KMS-11 (cell line): ENCODE measurements at regions not wholly inside any gene's neighbourhood (a gene's known extent, or its start where the extent isn't known, plus 50 kb on each side); places are given as distances from the start of the nearest gene placed in this dataset.

Experiments used
- H2AFZ ChIP-seq: fragments of 200-600 bp; sonication (generic); 2 replicates; pipeline ENCODE4 v1.6.1; 2016; ENCODE audit warnings: antibody characterized with exemption, mixed run types, low read depth
- H3K27ac ChIP-seq: fragments of 200-600 bp; sonication (generic); 2 replicates; pipeline ENCODE4 v1.6.1; 2016; ENCODE audit warnings: mild to moderate bottlenecking, mixed run types
- H3K27me3 ChIP-seq: fragments of 200-600 bp; sonication (generic); 2 replicates; pipeline ENCODE4 v1.6.1; 2017; ENCODE audit warnings: mild to moderate bottlenecking, low read depth, mixed run types, moderate library complexity; ENCODE audit not compliant: insufficient read depth
- H3K36me3 ChIP-seq: fragments of 200-600 bp; sonication (generic); 2 replicates; pipeline ENCODE4 v1.6.1; 2017; ENCODE audit warnings: mild to moderate bottlenecking, mixed run types; ENCODE audit not compliant: insufficient read depth
- H3K4me1 ChIP-seq: fragments of 200-600 bp; sonication (generic); 2 replicates; pipeline ENCODE4 v1.6.1; 2016; ENCODE audit warnings: mild to moderate bottlenecking, low read depth, mixed run types; ENCODE audit not compliant: poor library complexity, severe bottlenecking
- H3K4me2 ChIP-seq: fragments of 200-600 bp; sonication (generic); 2 replicates; pipeline ENCODE4 v1.7.0; 2016; ENCODE audit warnings: mild to moderate bottlenecking, mixed run types
- H3K4me3 ChIP-seq: fragments of 200-600 bp; sonication (generic); IDR thresholded peaks from 2 replicates; pipeline ENCODE4 v1.6.1; 2017; ENCODE audit warnings: low read depth, low read length, mixed read lengths; ENCODE audit not compliant: insufficient read depth
- H3K79me2 ChIP-seq: fragments of 200-600 bp; sonication (generic); 2 replicates; pipeline ENCODE4 v1.6.1; 2016; ENCODE audit warnings: low read depth, mixed run types; ENCODE audit not compliant: insufficient read depth
- H3K9ac ChIP-seq: fragments of 200-600 bp; sonication (generic); 2 replicates; pipeline ENCODE4 v1.6.1; 2016; ENCODE audit warnings: mild to moderate bottlenecking, mixed run types
- H4K20me1 ChIP-seq: fragments of 200-600 bp; sonication (generic); 2 replicates; pipeline ENCODE4 v1.6.1; 2016; ENCODE audit warnings: mild to moderate bottlenecking, mixed run types; ENCODE audit not compliant: insufficient read depth
- CTCF ChIP-seq: fragments of 200-600 bp; sonication (generic); conservative IDR thresholded peaks from 2 replicates; pipeline ENCODE4 v1.6.1; 2017; ENCODE audit warnings: low read depth, mild to moderate bottlenecking, antibody characterized with exemption, low read length, moderate library complexity, mixed read lengths

- Histone ChIP-seq H3K4me1 (no peaks in the 10 kb centered on the region), H3K9ac (no peak overlapping the region), H3K4me2 (no peak overlapping the region), H2AFZ (no peak overlapping the region), H3K4me3 (no peak overlapping the region), H3K79me2 (no peaks in the 10 kb centered on the region), H3K27me3 (no peaks in the 10 kb centered on the region), H4K20me1 (no peaks in the 10 kb centered on the region), H3K27ac (no peak overlapping the region), H3K36me3 (no peaks in the 10 kb centered on the region)
- no peak for TF ChIP-seq CTCF
Observed at GRCh38 chr7:114787556-114787955, 134.3 kb upstream of the MDFIC start.

- Histone ChIP-seq H3K79me2 (no peaks in the 10 kb centered on the region), H3K27ac (no peak overlapping the region), H2AFZ (no peak overlapping the region), H4K20me1 (no peaks in the 10 kb centered on the region), H3K4me3 (no peak overlapping the region), H3K4me1 (no peaks in the 10 kb centered on the region), H3K9ac (no peak overlapping the region), H3K36me3 (no peaks in the 10 kb centered on the region), H3K4me2 (no peak overlapping the region), H3K27me3 (no peaks in the 10 kb centered on the region)
- no peak for TF ChIP-seq CTCF
Observed at GRCh38 chr7:114788706-114789105, 133.2 kb upstream of the MDFIC start.

GRCh38 chr7:114789161-114789560 is 132.7 kb upstream of the MDFIC start:
- no peak for TF ChIP-seq CTCF
- Histone ChIP-seq H4K20me1 (no peaks in the 10 kb centered on the region), H3K36me3 (no peaks in the 10 kb centered on the region), H3K4me1 (no peaks in the 10 kb centered on the region), H3K4me2 (no peak overlapping the region), H3K9ac (no peak overlapping the region), H3K79me2 (no peaks in the 10 kb centered on the region), H3K27me3 (no peaks in the 10 kb centered on the region), H2AFZ (no peak overlapping the region), H3K27ac (no peak overlapping the region), H3K4me3 (no peak overlapping the region)

- no peaks in the 10 kb centered on the region for H3K79me2 ChIP-seq
- H3K27me3 ChIP-seq = no peaks in the 10 kb centered on the region
- no peak overlapping the region for H3K4me2 ChIP-seq
- H3K9ac ChIP-seq = no peak overlapping the region
- H3K4me3 ChIP-seq = no peak overlapping the region
- no peaks in the 10 kb centered on the region for H3K4me1 ChIP-seq
- no peak overlapping the region for H3K27ac ChIP-seq
- no peaks in the 10 kb centered on the region for H3K36me3 ChIP-seq
- no peaks in the 10 kb centered on the region for H4K20me1 ChIP-seq
- no peak overlapping the region for H2AFZ ChIP-seq
- no peak for TF ChIP-seq CTCF
Observed at GRCh38 chr7:114789871-114790311, 132.0 kb upstream of the MDFIC start.
